IMR-90 (cell line): ENCODE measurements at regions not wholly inside any gene's neighbourhood (a gene's known extent, or its start where the extent isn't known, plus 50 kb on each side); places are given as distances from the start of the nearest gene placed in this dataset.

Source experiments
- ATAC-seq: fragments of 200-7000 bp; cut with Tn5 transposase; 2 replicates; pipeline ENCODE4 v1.9.1; 2020; ENCODE audit warnings: low read depth, mild to moderate bottlenecking, moderate library complexity
- BruUV-seq: library from RNA; stranded (reverse); fragments of 400-500 nt; replicated peaks from 2 replicates; lab custom pipeline; 2021; lab: Mats Ljungman, UMichigan
- CTCF ChIA-PET: fragments of 300-600 bp; formaldehyde crosslinking; extraction: SDS; loops from one replicate; lab custom pipeline; 2021; ENCODE audit warnings: antibody characterized with exemption; lab: Yijun Ruan, JAX
- POLR2A ChIA-PET: fragments of 300-600 bp; sonication (Branson Sonifier 250); formaldehyde crosslinking; loops from one replicate; lab custom pipeline; 2022; ENCODE audit warnings: antibody characterized with exemption; ENCODE audit not compliant: unreplicated experiment; lab: Charles Lee
- DNase-seq: peaks from one replicate; pipeline ENCODE4 v3.0.0; 2013
- H2AFZ ChIP-seq: replicated peaks from 2 replicates; pipeline ENCODE3; 2013; ENCODE audit warnings: low read length, mild to moderate bottlenecking; ENCODE audit not compliant: poor library complexity
- H2AK5ac ChIP-seq: 2 replicates; pipeline ENCODE4 v1.6.1; 2013; ENCODE audit warnings: low read depth, low read length, inconsistent platforms
- H2AK9ac ChIP-seq: replicated peaks from 2 replicates; pipeline ENCODE3; 2013; ENCODE audit warnings: mild to moderate bottlenecking, low read depth, low read length, moderate library complexity; ENCODE audit not compliant: poor library complexity
- H2BK120ac ChIP-seq: 2 replicates; pipeline ENCODE4 v1.6.1; 2013; ENCODE audit warnings: low read depth, low read length, inconsistent platforms
- H2BK15ac ChIP-seq: 3 replicates; pipeline ENCODE4 v1.6.1; 2013; ENCODE audit warnings: low read depth, low read length, inconsistent platforms
- H2BK20ac ChIP-seq: 2 replicates; pipeline ENCODE4 v1.6.1; 2013; ENCODE audit warnings: low read depth, mild to moderate bottlenecking, inconsistent platforms, low read length, moderate library complexity
- H2BK5ac ChIP-seq: 2 replicates; pipeline ENCODE4 v1.6.1; 2013; ENCODE audit warnings: mild to moderate bottlenecking, low read depth, low read length, inconsistent platforms; ENCODE audit not compliant: poor library complexity, severe bottlenecking
- H3K14ac ChIP-seq: replicated peaks from 2 replicates; pipeline ENCODE4 v1.6.1; 2013; ENCODE audit warnings: low read depth, low read length, inconsistent platforms
- H3K18ac ChIP-seq: 2 replicates; pipeline ENCODE4 v1.6.1; 2013; ENCODE audit warnings: low read depth, low read length, control low read depth
- H3K23ac ChIP-seq: 2 replicates; pipeline ENCODE4 v1.6.1; 2013; ENCODE audit warnings: low read depth, low read length, inconsistent platforms
- H3K27ac ChIP-seq: 2 replicates; pipeline ENCODE4 v1.5.1; 2013; ENCODE audit warnings: mild to moderate bottlenecking, control low read depth, low read length; ENCODE audit not compliant: insufficient read depth
- H3K27me3 ChIP-seq: 2 replicates; pipeline ENCODE4 v1.6.1; 2013; ENCODE audit warnings: low read length; ENCODE audit not compliant: control insufficient read depth, insufficient read depth
- H3K36me3 ChIP-seq: 2 replicates; pipeline ENCODE4 v1.6.1; 2013; ENCODE audit warnings: low read length, mixed read lengths; ENCODE audit not compliant: control insufficient read depth, insufficient read depth
- H3K4ac ChIP-seq: 2 replicates; pipeline ENCODE4 v1.6.1; 2013; ENCODE audit warnings: low read depth, low read length, inconsistent platforms
- H3K4me1 ChIP-seq: 2 replicates; pipeline ENCODE4 v1.6.1; 2013; ENCODE audit warnings: low read length, mixed read lengths; ENCODE audit not compliant: control insufficient read depth, insufficient read depth
- H3K4me2 ChIP-seq: 2 replicates; pipeline ENCODE4 v1.6.1; 2013; ENCODE audit warnings: low read depth, mild to moderate bottlenecking, control low read depth, low read length, moderate library complexity
- H3K4me3 ChIP-seq: 2 replicates; pipeline ENCODE4 v1.5.1; 2013; ENCODE audit warnings: low read depth, mild to moderate bottlenecking, control low read depth, low read length, moderate library complexity; ENCODE audit not compliant: insufficient read depth
- H3K56ac ChIP-seq: 2 replicates; pipeline ENCODE4 v1.6.1; 2013; ENCODE audit warnings: low read length, inconsistent platforms; ENCODE audit not compliant: insufficient read depth; ENCODE audit errors: extremely low read depth
- H3K79me1 ChIP-seq, 2 experiments: 2 replicates each; pipeline ENCODE4 v1.6.1; 2013; ENCODE audit warnings: low read length in 2 of 2, inconsistent platforms in 1 of 2, low read depth in 1 of 2
- H3K9ac ChIP-seq: 2 replicates; pipeline ENCODE4 v1.6.1; 2013; ENCODE audit warnings: low read depth, low read length, control low read depth
- H3K9me1 ChIP-seq: 2 replicates; pipeline ENCODE4 v1.6.1; 2013; ENCODE audit warnings: low read length, inconsistent platforms; ENCODE audit not compliant: insufficient read depth
- H3K9me3 ChIP-seq: 2 replicates; pipeline ENCODE4 v1.6.1; 2013; ENCODE audit warnings: low read length; ENCODE audit not compliant: control insufficient read depth, insufficient read depth
- H4K20me1 ChIP-seq: 2 replicates; pipeline ENCODE4 v1.6.1; 2013; ENCODE audit warnings: low read length, inconsistent platforms; ENCODE audit not compliant: insufficient read depth
- H4K5ac ChIP-seq: 2 replicates; pipeline ENCODE4 v1.6.1; 2013; ENCODE audit warnings: mild to moderate bottlenecking, low read depth, low read length, control low read depth
- H4K8ac ChIP-seq, 2 experiments: 2 replicates each; pipeline ENCODE4 v1.6.1; 2013; ENCODE audit warnings: low read depth in 2 of 2, low read length in 2 of 2, control low read depth in 1 of 2, inconsistent platforms in 1 of 2
- H4K91ac ChIP-seq: 2 replicates; pipeline ENCODE4 v1.6.1; 2013; ENCODE audit warnings: low read depth, low read length, inconsistent platforms; ENCODE audit not compliant: insufficient read depth
- BHLHE40 ChIP-seq: fragments of 150-350 bp; IDR thresholded peaks from 2 replicates; pipeline ENCODE4 v1.6.1; 2016; ENCODE audit warnings: mild to moderate bottlenecking, low read depth, low read length
- CEBPB ChIP-seq: IDR thresholded peaks from 2 replicates; pipeline ENCODE4 v1.6.1; 2012; ENCODE audit warnings: low read depth, low read length, improper control_type of control experiment
- CHD1 ChIP-seq: IDR thresholded peaks from 2 replicates; pipeline ENCODE4 v1.6.1; 2012; ENCODE audit warnings: low read depth, low read length, improper control_type of control experiment
- CTCF ChIP-seq: conservative IDR thresholded peaks from 2 replicates; pipeline ENCODE4 v1.5.1; 2012; ENCODE audit warnings: mild to moderate bottlenecking, low read depth, low read length, improper control_type of control experiment
- ELK1 ChIP-seq: fragments of 150-350 bp; IDR thresholded peaks from 2 replicates; pipeline ENCODE4 v1.6.1; 2016; ENCODE audit warnings: low read depth, mild to moderate bottlenecking, low read length, moderate library complexity, borderline replicate concordance
- FOS ChIP-seq: fragments of 150-350 bp; IDR thresholded peaks from 2 replicates; pipeline ENCODE4 v1.6.1; 2016; ENCODE audit warnings: low read depth, low read length
- MAFK ChIP-seq: IDR thresholded peaks from 2 replicates; pipeline ENCODE4 v1.6.1; 2012; ENCODE audit warnings: low read depth, low read length, improper control_type of control experiment
- MAZ ChIP-seq: IDR thresholded peaks from 2 replicates; pipeline ENCODE4 v1.6.1; 2012; ENCODE audit warnings: low read depth, mild to moderate bottlenecking, low read length, improper control_type of control experiment, moderate library complexity, borderline replicate concordance
- MXI1 ChIP-seq: IDR thresholded peaks from 2 replicates; pipeline ENCODE4 v1.6.1; 2012; ENCODE audit warnings: low read depth, mild to moderate bottlenecking, low read length, moderate library complexity, borderline replicate concordance
- POLR2A ChIP-seq: IDR thresholded peaks from 2 replicates; pipeline ENCODE4 v1.6.1; 2012; ENCODE audit warnings: mild to moderate bottlenecking, low read depth, low read length
- RAD21 ChIP-seq: IDR thresholded peaks from 2 replicates; pipeline ENCODE4 v1.6.1; 2012; ENCODE audit warnings: low read length, improper control_type of control experiment
- RCOR1 ChIP-seq: IDR thresholded peaks from 2 replicates; pipeline ENCODE4 v1.6.1; 2012; ENCODE audit warnings: mild to moderate bottlenecking, low read length, improper control_type of control experiment; ENCODE audit not compliant: insufficient replicate concordance
- RFX5 ChIP-seq: IDR thresholded peaks from 2 replicates; pipeline ENCODE4 v1.8.0; 2012; ENCODE audit warnings: low read depth, mild to moderate bottlenecking, low read length, moderate library complexity
- SMC3 ChIP-seq: fragments of 150-350 bp; IDR thresholded peaks from 2 replicates; pipeline ENCODE4 v1.6.1; 2016; ENCODE audit warnings: low read depth, mild to moderate bottlenecking, antibody characterized with exemption, low read length, moderate library complexity
- USF2 ChIP-seq: fragments of 150-350 bp; IDR thresholded peaks from 2 replicates; pipeline ENCODE4 v1.6.1; 2017; ENCODE audit warnings: mild to moderate bottlenecking, antibody characterized with exemption, low read length, low read depth
- WGBS, 2 experiments: methylation state at CpG; one replicate each; pipeline versions ENCODE4 v1.1.5 to v1.1.7; 2013; ENCODE audit warnings: missing lambda C conversion rate in 2 of 2; ENCODE audit not compliant: insufficient read length in 1 of 2; ENCODE audit errors: extremely low coverage in 2 of 2; 5-methylcytosine and 5-hydroxymethylcytosine counted together
- dilution Hi-C: fragments of 300-500 bp; cut with HindIII; formaldehyde crosslinking; loops from one replicate; pipeline ENCODE4 v1.14.3; 2018; ENCODE audit warnings: low sequenced_read_pairs; ENCODE audit not compliant: unreplicated experiment
- in situ Hi-C: fragments of 300-500 bp; cut with MboI; formaldehyde crosslinking; loops from 3 replicates; pipeline ENCODE4 v1.14.3; 2019; ENCODE audit warnings: low sequenced_read_pairs, inconsistent platforms, mixed read lengths
- intact Hi-C: fragments of 100-400 bp; cut with micrococcal nuclease; formaldehyde crosslinking; loops from 2 replicates; pipeline ENCODE4 v1.10.0; 2022

- no peak for ATAC-seq
- H2BK120ac ChIP-seq: no peak overlapping the region
- H3K4me2 ChIP-seq: no peak overlapping the region
- intact Hi-C loops: no loop called here
- in situ Hi-C loops: no loop called here
- H3K14ac ChIP-seq: no peak overlapping the region
- H2AK9ac ChIP-seq: no peak overlapping the region
- no peak overlapping the region for H2BK20ac ChIP-seq
- H3K23ac ChIP-seq: no peak overlapping the region
- BruUV-seq: no TSS peak
- no CpG with 5 or more reads among the region's 1 CpG for WGBS, 2 experiments
- dilution Hi-C loops: no loop called here
- no peak overlapping the region for H2AK5ac ChIP-seq
- TF ChIP-seq CTCF: no peak
- no peak for TF ChIP-seq CHD1
- no peak for TF ChIP-seq CEBPB
- no peak for TF ChIP-seq MAFK
- TF ChIP-seq POLR2A: no peak
- TF ChIP-seq ELK1: no peak
- no peak for TF ChIP-seq RAD21
- TF ChIP-seq RCOR1: no peak
- no peak for TF ChIP-seq BHLHE40
- TF ChIP-seq MXI1: no peak
- TF ChIP-seq MAZ: no peak
- no peak for TF ChIP-seq SMC3
- TF ChIP-seq USF2: no peak
- TF ChIP-seq RFX5: no peak
- no peak for TF ChIP-seq FOS
- no peak overlapping the region for H2BK5ac ChIP-seq
- H4K91ac ChIP-seq: no peak overlapping the region
- H3K9me1 ChIP-seq: no peaks in the 10 kb centered on the region
- H4K20me1 ChIP-seq: no peaks in the 10 kb centered on the region
- H2BK15ac ChIP-seq: no peak overlapping the region
- H3K4me3 ChIP-seq: no peak overlapping the region
- H3K27me3 ChIP-seq: peaks cover 14% of the 10 kb centered on the region
- no peak overlapping the region for H3K56ac ChIP-seq
- no peaks in the 10 kb centered on the region for H3K79me1 ChIP-seq
- no peak overlapping the region for H3K9ac ChIP-seq
- no peak overlapping the region for H3K27ac ChIP-seq
- H4K8ac ChIP-seq: no peak overlapping the region
- H2AFZ ChIP-seq: no peak overlapping the region
- DNase-seq: no peak
- H3K4ac ChIP-seq: no peak overlapping the region
- no peak overlapping the region for H3K18ac ChIP-seq
- no peaks in the 10 kb centered on the region for H3K36me3 ChIP-seq
- H4K5ac ChIP-seq: no peak overlapping the region
- H3K4me1 ChIP-seq: no peaks in the 10 kb centered on the region
- no peaks in the 10 kb centered on the region for H3K9me3 ChIP-seq
- POLR2A ChIA-PET: no interaction called here
- CTCF ChIA-PET: interaction anchor here (0.7 to 1.2 kb wide), 2 partner anchors 15 to 146 kb away, joined by 3 to 4 read pairs; no protein-coding TSS in a partner anchor
Measured at GRCh38 chr6:40909811-40910210, 129.2 kb downstream of the UNC5CL start.
